IMR-90 (cell line): ENCODE measurements at regions not wholly inside any gene's neighbourhood (a gene's known extent, or its start where the extent isn't known, plus 50 kb on each side); places are given as distances from the start of the nearest gene placed in this dataset.

Experiments used
- ATAC-seq: fragments of 200-7000 bp; cut with Tn5 transposase; 2 replicates; pipeline ENCODE4 v1.9.1; 2020; ENCODE audit warnings: low read depth, mild to moderate bottlenecking, moderate library complexity
- BruUV-seq: library from RNA; stranded (reverse); fragments of 400-500 nt; replicated peaks from 2 replicates; lab custom pipeline; 2021; lab: Mats Ljungman, UMichigan
- CTCF ChIA-PET: fragments of 300-600 bp; formaldehyde crosslinking; extraction: SDS; loops from one replicate; lab custom pipeline; 2021; ENCODE audit warnings: antibody characterized with exemption; lab: Yijun Ruan, JAX
- POLR2A ChIA-PET: fragments of 300-600 bp; sonication (Branson Sonifier 250); formaldehyde crosslinking; loops from one replicate; lab custom pipeline; 2022; ENCODE audit warnings: antibody characterized with exemption; ENCODE audit not compliant: unreplicated experiment; lab: Charles Lee
- DNase-seq: peaks from one replicate; pipeline ENCODE4 v3.0.0; 2013
- H2AFZ ChIP-seq: replicated peaks from 2 replicates; pipeline ENCODE3; 2013; ENCODE audit warnings: low read length, mild to moderate bottlenecking; ENCODE audit not compliant: poor library complexity
- H2AK5ac ChIP-seq: 2 replicates; pipeline ENCODE4 v1.6.1; 2013; ENCODE audit warnings: low read depth, low read length, inconsistent platforms
- H2AK9ac ChIP-seq: replicated peaks from 2 replicates; pipeline ENCODE3; 2013; ENCODE audit warnings: mild to moderate bottlenecking, low read depth, low read length, moderate library complexity; ENCODE audit not compliant: poor library complexity
- H2BK120ac ChIP-seq: 2 replicates; pipeline ENCODE4 v1.6.1; 2013; ENCODE audit warnings: low read depth, low read length, inconsistent platforms
- H2BK15ac ChIP-seq: 3 replicates; pipeline ENCODE4 v1.6.1; 2013; ENCODE audit warnings: low read depth, low read length, inconsistent platforms
- H2BK20ac ChIP-seq: 2 replicates; pipeline ENCODE4 v1.6.1; 2013; ENCODE audit warnings: low read depth, mild to moderate bottlenecking, inconsistent platforms, low read length, moderate library complexity
- H2BK5ac ChIP-seq: 2 replicates; pipeline ENCODE4 v1.6.1; 2013; ENCODE audit warnings: mild to moderate bottlenecking, low read depth, low read length, inconsistent platforms; ENCODE audit not compliant: poor library complexity, severe bottlenecking
- H3K14ac ChIP-seq: replicated peaks from 2 replicates; pipeline ENCODE4 v1.6.1; 2013; ENCODE audit warnings: low read depth, low read length, inconsistent platforms
- H3K18ac ChIP-seq: 2 replicates; pipeline ENCODE4 v1.6.1; 2013; ENCODE audit warnings: low read depth, low read length, control low read depth
- H3K23ac ChIP-seq: 2 replicates; pipeline ENCODE4 v1.6.1; 2013; ENCODE audit warnings: low read depth, low read length, inconsistent platforms
- H3K27ac ChIP-seq: 2 replicates; pipeline ENCODE4 v1.5.1; 2013; ENCODE audit warnings: mild to moderate bottlenecking, control low read depth, low read length; ENCODE audit not compliant: insufficient read depth
- H3K27me3 ChIP-seq: 2 replicates; pipeline ENCODE4 v1.6.1; 2013; ENCODE audit warnings: low read length; ENCODE audit not compliant: control insufficient read depth, insufficient read depth
- H3K36me3 ChIP-seq: 2 replicates; pipeline ENCODE4 v1.6.1; 2013; ENCODE audit warnings: low read length, mixed read lengths; ENCODE audit not compliant: control insufficient read depth, insufficient read depth
- H3K4ac ChIP-seq: 2 replicates; pipeline ENCODE4 v1.6.1; 2013; ENCODE audit warnings: low read depth, low read length, inconsistent platforms
- H3K4me1 ChIP-seq: 2 replicates; pipeline ENCODE4 v1.6.1; 2013; ENCODE audit warnings: low read length, mixed read lengths; ENCODE audit not compliant: control insufficient read depth, insufficient read depth
- H3K4me2 ChIP-seq: 2 replicates; pipeline ENCODE4 v1.6.1; 2013; ENCODE audit warnings: low read depth, mild to moderate bottlenecking, control low read depth, low read length, moderate library complexity
- H3K4me3 ChIP-seq: 2 replicates; pipeline ENCODE4 v1.5.1; 2013; ENCODE audit warnings: low read depth, mild to moderate bottlenecking, control low read depth, low read length, moderate library complexity; ENCODE audit not compliant: insufficient read depth
- H3K56ac ChIP-seq: 2 replicates; pipeline ENCODE4 v1.6.1; 2013; ENCODE audit warnings: low read length, inconsistent platforms; ENCODE audit not compliant: insufficient read depth; ENCODE audit errors: extremely low read depth
- H3K79me1 ChIP-seq, 2 experiments: 2 replicates each; pipeline ENCODE4 v1.6.1; 2013; ENCODE audit warnings: low read length in 2 of 2, inconsistent platforms in 1 of 2, low read depth in 1 of 2
- H3K9ac ChIP-seq: 2 replicates; pipeline ENCODE4 v1.6.1; 2013; ENCODE audit warnings: low read depth, low read length, control low read depth
- H3K9me1 ChIP-seq: 2 replicates; pipeline ENCODE4 v1.6.1; 2013; ENCODE audit warnings: low read length, inconsistent platforms; ENCODE audit not compliant: insufficient read depth
- H3K9me3 ChIP-seq: 2 replicates; pipeline ENCODE4 v1.6.1; 2013; ENCODE audit warnings: low read length; ENCODE audit not compliant: control insufficient read depth, insufficient read depth
- H4K20me1 ChIP-seq: 2 replicates; pipeline ENCODE4 v1.6.1; 2013; ENCODE audit warnings: low read length, inconsistent platforms; ENCODE audit not compliant: insufficient read depth
- H4K5ac ChIP-seq: 2 replicates; pipeline ENCODE4 v1.6.1; 2013; ENCODE audit warnings: mild to moderate bottlenecking, low read depth, low read length, control low read depth
- H4K8ac ChIP-seq, 2 experiments: 2 replicates each; pipeline ENCODE4 v1.6.1; 2013; ENCODE audit warnings: low read depth in 2 of 2, low read length in 2 of 2, control low read depth in 1 of 2, inconsistent platforms in 1 of 2
- H4K91ac ChIP-seq: 2 replicates; pipeline ENCODE4 v1.6.1; 2013; ENCODE audit warnings: low read depth, low read length, inconsistent platforms; ENCODE audit not compliant: insufficient read depth
- ELK1 ChIP-seq: fragments of 150-350 bp; IDR thresholded peaks from 2 replicates; pipeline ENCODE4 v1.6.1; 2016; ENCODE audit warnings: low read depth, mild to moderate bottlenecking, low read length, moderate library complexity, borderline replicate concordance
- MXI1 ChIP-seq: IDR thresholded peaks from 2 replicates; pipeline ENCODE4 v1.6.1; 2012; ENCODE audit warnings: low read depth, mild to moderate bottlenecking, low read length, moderate library complexity, borderline replicate concordance
- WGBS, 2 experiments: methylation state at CpG; one replicate each; pipeline versions ENCODE4 v1.1.5 to v1.1.7; 2013; ENCODE audit warnings: missing lambda C conversion rate in 2 of 2; ENCODE audit not compliant: insufficient read length in 1 of 2; ENCODE audit errors: extremely low coverage in 2 of 2; 5-methylcytosine and 5-hydroxymethylcytosine counted together
- dilution Hi-C: fragments of 300-500 bp; cut with HindIII; formaldehyde crosslinking; loops from one replicate; pipeline ENCODE4 v1.14.3; 2018; ENCODE audit warnings: low sequenced_read_pairs; ENCODE audit not compliant: unreplicated experiment
- in situ Hi-C: fragments of 300-500 bp; cut with MboI; formaldehyde crosslinking; loops from 3 replicates; pipeline ENCODE4 v1.14.3; 2019; ENCODE audit warnings: low sequenced_read_pairs, inconsistent platforms, mixed read lengths
- intact Hi-C: fragments of 100-400 bp; cut with micrococcal nuclease; formaldehyde crosslinking; loops from 2 replicates; pipeline ENCODE4 v1.10.0; 2022

- BruUV-seq, result no TSS peak
- in situ Hi-C loops, result no loop called here
- no peak overlapping the region for H2BK20ac ChIP-seq
- DNase-seq (no peak), ATAC-seq (no peak)
- no peak overlapping the region for H2AK9ac ChIP-seq
- dilution Hi-C loops, result no loop called here
- no peak overlapping the region for H4K91ac ChIP-seq
- no CpG with 5 or more reads among the region's 1 CpG for WGBS, 2 experiments
- no peak overlapping the region for H3K14ac ChIP-seq
- no peak for TF ChIP-seq ELK1
- no peak for TF ChIP-seq MXI1
- no peak overlapping the region for H3K18ac ChIP-seq
- H3K23ac ChIP-seq, result no peak overlapping the region
- H2BK15ac ChIP-seq, result no peak overlapping the region
- H3K36me3 ChIP-seq, result no peaks in the 10 kb centered on the region
- H2BK120ac ChIP-seq, result no peak overlapping the region
- H3K4me1 ChIP-seq, result no peaks in the 10 kb centered on the region
- H4K5ac ChIP-seq, result no peak overlapping the region
- intact Hi-C loops, result no loop called here
- no peak overlapping the region for H3K4ac ChIP-seq
- CTCF ChIA-PET, result no interaction called here
- no peak overlapping the region for H2AFZ ChIP-seq
- H3K79me1 ChIP-seq, result no peaks in the 10 kb centered on the region
- no peaks in the 10 kb centered on the region for H3K9me1 ChIP-seq
- no peaks in the 10 kb centered on the region for H3K27me3 ChIP-seq
- H3K56ac ChIP-seq, result no peak overlapping the region
- H2BK5ac ChIP-seq, result no peak overlapping the region
- H3K4me3 ChIP-seq, result no peak overlapping the region
- POLR2A ChIA-PET, result no interaction called here
- no peak overlapping the region for H4K8ac ChIP-seq
- H2AK5ac ChIP-seq, result no peak overlapping the region
- no peak overlapping the region for H3K27ac ChIP-seq
- no peaks in the 10 kb centered on the region for H4K20me1 ChIP-seq
- H3K9ac ChIP-seq, result no peak overlapping the region
- H3K4me2 ChIP-seq, result no peak overlapping the region
- H3K9me3 ChIP-seq, result no peaks in the 10 kb centered on the region
These were observed 640.2 kb downstream of the SATB2 start for GRCh38 chr2:198817536-198817935.
